IPS DF 4.7 (cell line): ENCODE measurements at regions not wholly inside any gene's neighbourhood (a gene's known extent, or its start where the extent isn't known, plus 50 kb on each side); places are given as distances from the start of the nearest gene placed in this dataset.

Experiments
- DNase-seq: peaks from one replicate; pipeline ENCODE4 v3.0.0-alpha.2; 2013; ENCODE audit warnings: low spot score; ENCODE audit errors: extremely low read depth

DNA sequence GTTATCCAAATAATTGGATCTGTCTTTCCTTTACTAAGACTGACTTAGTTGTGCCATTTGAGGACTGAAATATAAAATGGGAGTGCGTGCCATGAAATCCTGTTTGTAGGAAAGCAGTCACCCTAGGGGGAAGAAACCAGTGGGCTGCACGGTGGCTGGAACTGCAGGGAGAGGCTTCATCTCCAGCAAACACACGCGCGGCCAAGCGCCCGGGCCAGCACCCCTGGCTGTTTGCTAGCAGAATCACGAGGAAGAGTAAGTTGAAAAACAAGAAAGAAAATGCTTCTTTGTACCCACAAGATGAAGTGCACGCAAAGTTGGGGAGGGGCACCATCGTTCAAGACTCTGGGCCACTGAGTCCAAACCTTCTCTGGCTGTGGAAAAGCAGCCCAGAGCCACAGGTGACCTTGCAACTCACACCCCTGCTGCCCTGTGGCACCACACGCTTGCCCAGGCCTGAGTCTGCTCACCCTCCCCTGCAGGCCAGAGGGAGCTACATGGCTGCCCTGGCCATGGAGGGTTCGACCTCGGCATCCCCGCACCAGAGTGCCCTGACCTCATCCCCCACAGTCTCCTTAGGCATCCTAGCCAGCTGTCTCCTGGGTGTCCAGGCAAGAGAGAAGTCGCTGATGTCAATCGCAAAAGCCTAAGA lies 55.2 kb downstream of the IRX2 start:
- DNase-seq: no peak

- no peak for DNase-seq
Measured at GRCh38 chr5:2695200-2695891, 56.1 kb downstream of the IRX2 start.

- DNase-seq: no peak
Measured at GRCh38 chr5:2691530-2691929, 59.9 kb downstream of the IRX2 start.

DNA sequence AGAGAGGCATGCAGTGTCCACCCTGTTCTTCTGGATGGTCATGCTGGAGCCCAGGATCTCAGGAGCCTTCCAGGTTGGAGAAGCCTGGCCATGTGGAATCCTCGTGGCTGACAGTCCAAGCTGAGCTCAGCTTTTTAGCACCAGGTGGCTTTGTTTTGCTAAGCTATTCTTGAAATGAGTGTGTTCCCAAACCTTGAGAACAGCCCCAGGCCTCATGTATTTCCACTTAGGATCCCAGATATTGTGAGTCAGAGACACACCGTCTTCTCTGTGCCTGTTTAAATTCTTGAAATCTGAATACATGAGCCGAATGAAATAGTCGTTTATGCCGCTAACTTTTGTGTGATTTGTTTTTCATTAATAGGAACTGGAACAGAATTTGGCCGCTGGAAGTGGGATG lies 61.2 kb downstream of the IRX2 start:
- DNase-seq: no peak

DNA sequence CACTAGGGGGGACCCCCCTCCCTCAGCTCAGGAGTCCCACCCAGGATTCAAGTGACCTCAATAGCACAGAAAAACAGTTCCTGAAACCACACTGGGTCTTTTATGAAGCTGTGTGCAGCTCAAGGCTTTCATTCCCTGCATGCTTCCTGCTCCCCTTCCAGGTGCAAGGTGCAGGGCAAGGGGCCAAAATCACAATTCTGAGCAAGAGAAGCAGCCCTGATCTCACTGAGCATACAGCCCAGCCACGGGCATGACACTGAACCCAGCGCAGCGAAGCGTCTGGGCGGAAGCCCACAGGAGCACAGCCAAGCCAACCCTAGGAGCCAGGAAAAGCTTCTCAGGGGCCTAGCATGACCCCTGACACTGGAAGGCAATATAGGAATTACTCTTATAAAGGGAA lies 62.9 kb downstream of the IRX2 start:
- DNase-seq: no peak

GRCh38 chr5:2687746-2688145 lies 63.7 kb downstream of the IRX2 start:
- no peak for DNase-seq

- no peak for DNase-seq
Measured at GRCh38 chr5:2686321-2687124, 65.0 kb downstream of the IRX2 start.

DNA sequence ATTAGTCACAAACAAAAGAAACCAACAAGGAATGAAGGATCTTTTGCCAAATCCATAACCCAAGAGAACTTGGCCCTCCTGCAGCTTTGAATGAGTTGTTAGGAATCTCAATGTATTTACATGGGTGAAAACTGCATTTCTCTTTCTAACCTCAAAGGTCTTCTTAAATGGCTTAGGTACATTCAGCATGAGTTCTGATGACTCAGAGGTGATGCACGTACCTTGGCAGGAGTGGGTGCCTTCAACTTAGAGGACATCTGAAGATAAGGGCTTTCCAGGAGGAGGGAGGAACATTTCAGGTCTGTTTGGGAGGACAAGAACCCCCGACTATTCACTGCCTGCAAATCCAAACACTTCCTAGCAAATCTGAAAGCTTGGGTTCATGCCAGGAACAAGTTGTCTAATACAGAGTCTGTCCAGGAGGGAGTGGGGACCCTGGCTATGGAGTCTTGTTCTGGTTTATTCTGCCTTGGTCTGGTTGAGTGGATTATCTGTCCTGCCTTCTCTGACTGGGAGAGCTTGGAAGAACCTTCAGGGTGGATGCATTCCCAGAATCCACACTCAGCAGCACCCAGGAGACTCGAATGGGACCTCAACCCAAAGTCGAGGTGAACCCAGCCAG lies 65.7 kb downstream of the IRX2 start:
- DNase-seq: no peak

DNA sequence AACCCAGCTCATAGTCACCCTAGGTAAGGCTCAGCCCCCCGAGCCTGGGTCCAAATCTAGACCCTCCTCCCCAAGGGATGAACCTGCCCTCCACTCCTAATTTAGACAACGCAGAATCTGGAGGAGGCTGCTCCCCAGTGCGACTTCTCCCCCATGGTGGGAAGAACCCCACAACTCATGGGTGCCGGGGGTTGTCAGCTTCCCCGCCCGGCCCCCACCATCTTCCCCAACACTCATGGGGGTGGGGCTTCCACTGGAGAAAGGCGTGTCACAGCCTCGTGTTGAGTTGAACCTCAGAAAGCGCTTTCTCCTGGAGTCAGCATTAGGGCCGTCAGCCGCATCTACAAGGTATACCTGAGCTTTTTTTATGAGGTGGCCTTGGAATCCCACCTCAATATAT lies 66.9 kb downstream of the IRX2 start:
- no peak for DNase-seq

- DNase-seq: no peak
Measured at GRCh38 chr5:2683720-2684119, 67.8 kb downstream of the IRX2 start.

DNA sequence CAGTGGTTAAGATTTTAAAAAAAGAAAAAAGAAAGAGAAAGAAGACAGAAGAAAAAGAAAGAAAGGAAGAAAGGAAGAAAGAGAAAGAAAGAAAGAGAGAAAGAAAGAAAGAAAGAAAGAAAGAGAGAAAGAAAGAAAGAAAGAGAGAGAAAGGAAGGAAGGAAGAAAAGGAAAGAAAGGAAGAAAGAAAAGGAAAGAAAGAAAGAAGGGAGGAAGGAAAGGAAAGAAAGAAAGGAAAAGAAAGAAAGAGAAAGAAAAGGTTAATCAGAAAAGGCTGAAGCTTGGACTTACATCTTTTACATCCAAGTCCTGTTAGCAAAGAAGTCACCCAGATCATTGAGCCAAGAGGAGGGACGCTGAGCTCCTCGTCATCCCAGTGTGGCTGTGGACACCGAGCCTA lies 70.0 kb downstream of the IRX2 start:
- DNase-seq: no peak

- no peak for DNase-seq
Measured at GRCh38 chr5:2680979-2681378, 70.5 kb downstream of the IRX2 start.

DNA sequence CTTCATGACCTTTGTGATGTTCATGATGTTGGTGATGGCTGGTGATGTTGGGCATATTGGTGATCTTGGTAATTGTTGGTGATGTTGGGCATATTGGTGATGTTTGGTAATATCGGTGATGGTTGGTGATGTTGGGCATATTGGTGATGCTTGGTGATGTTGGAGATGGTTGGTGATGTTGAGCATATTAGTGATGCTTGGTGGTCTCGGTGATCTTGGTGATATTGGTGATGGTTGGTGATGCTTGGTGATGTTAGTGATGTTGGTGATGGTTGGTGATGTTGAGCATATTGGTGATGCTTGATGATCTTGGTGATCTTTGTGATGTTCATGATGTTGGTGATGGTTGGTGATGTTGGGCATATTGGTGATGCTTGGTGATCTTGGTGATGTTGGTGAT lies 73.8 kb downstream of the IRX2 start:
- no peak for DNase-seq

DNA sequence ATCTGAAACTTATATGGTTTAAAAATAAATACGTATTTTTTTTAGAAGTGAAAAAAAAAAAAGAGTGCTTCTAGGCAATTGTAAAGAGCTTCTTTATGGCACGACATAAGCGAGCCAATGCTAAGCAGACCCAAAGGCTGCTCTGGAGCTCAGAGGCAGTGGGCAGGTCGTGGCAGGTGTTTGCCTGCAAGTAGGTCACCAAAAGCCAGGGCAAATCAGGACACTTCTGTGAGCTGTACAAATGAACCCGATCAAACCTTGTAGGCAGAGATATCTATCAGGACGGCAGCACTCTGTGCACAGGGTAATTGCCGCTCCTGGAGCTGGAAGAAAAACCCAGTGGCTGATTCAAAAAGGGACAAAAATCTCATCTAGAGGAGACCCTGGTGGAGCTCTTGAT lies 75.9 kb downstream of the IRX2 start:
- DNase-seq: no peak

GRCh38 chr5:2674456-2674855 lies 77.0 kb downstream of the IRX2 start:
- no peak for DNase-seq

DNA sequence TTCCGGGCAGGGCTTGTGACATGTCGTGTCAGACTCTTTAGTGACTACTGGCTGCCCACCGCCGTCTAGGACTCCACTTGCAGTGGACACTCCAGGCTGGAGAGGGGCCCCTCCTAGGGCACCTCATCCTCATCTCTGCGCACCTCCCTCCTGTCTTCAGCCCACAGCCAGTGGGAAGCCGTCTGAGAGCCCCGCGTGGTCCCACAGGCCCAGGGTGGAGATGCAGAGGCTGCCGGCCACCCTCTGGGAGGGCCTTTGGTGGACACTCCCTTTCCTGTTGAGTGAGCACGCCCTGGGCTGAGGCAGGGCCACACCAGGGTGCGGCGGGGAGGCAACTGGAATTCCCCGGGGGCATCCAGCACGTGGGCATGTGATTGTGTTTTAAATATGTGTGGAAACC lies 80.5 kb downstream of the IRX2 start:
- no peak for DNase-seq

GRCh38 chr5:2669913-2670312 lies 81.6 kb downstream of the IRX2 start:
- DNase-seq: no peak

DNA sequence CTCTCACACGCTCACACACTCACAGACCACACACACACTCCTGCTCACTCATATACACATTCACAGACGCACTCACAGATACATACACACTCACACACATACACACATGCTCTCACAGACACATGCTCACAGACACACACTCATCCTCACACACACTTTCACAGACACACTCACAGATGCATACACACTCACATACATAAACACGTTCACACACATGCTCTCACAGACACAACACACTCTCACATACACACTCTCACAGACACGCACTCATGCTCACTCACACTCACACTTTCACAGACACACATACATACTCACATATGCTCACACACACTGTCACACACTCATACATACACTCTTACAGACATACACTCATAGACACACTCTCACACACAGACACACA lies 82.2 kb downstream of the IRX2 start:
- DNase-seq: no peak

DNA sequence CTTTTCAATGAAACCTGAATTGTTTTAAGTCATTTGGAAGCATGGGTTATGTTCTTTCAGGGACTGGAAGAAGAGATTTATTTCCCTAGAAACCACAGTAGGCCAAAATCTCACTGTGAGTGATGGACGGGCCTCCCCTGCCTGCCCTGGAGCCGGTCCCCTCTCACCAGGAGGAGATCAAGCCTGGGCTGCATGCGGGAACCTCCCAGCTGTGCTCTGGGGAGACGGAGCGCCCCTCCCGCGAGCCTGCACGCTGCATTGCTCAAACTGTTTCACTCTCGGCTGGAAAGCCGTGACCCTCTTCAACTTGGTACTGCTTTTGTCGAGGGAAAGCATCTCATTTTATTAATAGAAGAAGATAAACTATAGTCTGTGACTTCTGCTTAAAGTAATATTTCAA lies 85.4 kb downstream of the IRX2 start:
- no peak for DNase-seq

DNA sequence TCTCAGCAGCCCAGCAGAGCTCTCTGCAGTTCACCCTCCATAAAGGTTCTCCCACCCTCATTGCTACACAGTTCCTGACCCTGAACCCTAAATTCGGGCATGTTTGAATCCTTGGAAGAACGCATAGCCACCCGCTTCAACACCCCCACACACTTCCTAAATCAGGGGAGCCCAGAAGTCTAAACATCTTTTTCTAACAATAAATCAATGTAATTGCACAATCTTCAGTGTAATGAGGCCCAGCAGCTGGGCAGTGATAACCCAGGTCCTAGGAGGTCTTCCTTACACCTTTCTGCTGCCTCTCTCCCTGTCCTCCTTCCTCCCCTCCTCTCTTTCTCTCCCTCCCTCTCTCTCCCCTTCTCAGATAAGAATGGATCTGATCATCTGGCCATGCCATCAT lies 88.0 kb downstream of the IRX2 start:
- DNase-seq: no peak

- DNase-seq: no peak
Measured at GRCh38 chr5:2660315-2660714, 91.2 kb downstream of the IRX2 start.

GRCh38 chr5:2658881-2659470 lies 92.5 kb downstream of the IRX2 start:
- DNase-seq: no peak
